Psoas muscle (tissue), 7 donors: ENCODE measurements at regions not wholly inside any gene's neighbourhood (a gene's known extent, or its start where the extent isn't known, plus 50 kb on each side); places are given as distances from the start of the nearest gene placed in this dataset.
A peak's percentile ranks its signal among the peaks of the same experiment; 100 is the strongest.
"Not testable (repeated sequence)": the region's sequence is repeated elsewhere in the genome, so short reads cannot be mapped to it uniquely, and the experiment has no call there.

Experiments used
- ATAC-seq, 4 donors: fragments of 200-7000 bp; cut with Tn5 transposase; one replicate each; pipeline ENCODE4 v1.9.1; 2020; ENCODE audit warnings: moderate library complexity in 3 of 4, mild to moderate bottlenecking in 2 of 4
- DNase-seq, 2 donors: peaks; one replicate each; pipeline ENCODE4 v3.0.0-alpha.2; 2020
- H3K27ac ChIP-seq: fragments of 200-600 bp; one replicate; pipeline ENCODE4 v1.8.0; 2022
- H3K27me3 ChIP-seq, 3 donors: fragments of 200-600 bp in 1 of 3; one replicate each; pipeline versions ENCODE4 v1.6.1 to v1.8.0; 2013 to 2022; ENCODE audit warnings: low read length in 2 of 3, mild to moderate bottlenecking in 2 of 3, moderate library complexity in 1 of 3; ENCODE audit not compliant: insufficient read depth in 3 of 3
- H3K36me3 ChIP-seq, 2 donors: fragments of 200-600 bp in 1 of 2; one replicate each; pipeline versions ENCODE4 v1.6.1 to v1.8.0; 2013 to 2022; ENCODE audit warnings: low read depth in 1 of 2, mild to moderate bottlenecking in 1 of 2, moderate library complexity in 1 of 2; ENCODE audit not compliant: insufficient read depth in 1 of 2
- H3K4me1 ChIP-seq: fragments of 200-600 bp; one replicate; pipeline ENCODE4 v1.8.0; 2022
- H3K4me3 ChIP-seq: fragments of 200-600 bp; one replicate; pipeline ENCODE4 v1.8.0; 2022; ENCODE audit warnings: mild to moderate bottlenecking
- H3K9me3 ChIP-seq: fragments of 200-600 bp; one replicate; pipeline ENCODE4 v1.8.0; 2022
- WGBS, 3 donors: extraction: QIAGEN DNeasy Blood & Tissue Kit; methylation state at CpG; one replicate each; pipeline versions ENCODE4 v1.1.6 to v1.1.7; 2013; 5-methylcytosine and 5-hydroxymethylcytosine counted together
- intact Hi-C, 2 donors: fragments of 100-400 bp; cut with DNase I; formaldehyde crosslinking; loops; one replicate each; pipeline versions ENCODE4 v1.11.0 to v1.14.2; 2022
- TF ChIP-seq, protein P1 (sequence below): fragments of 200-600 bp; IDR thresholded peaks from one replicate; pipeline ENCODE4 v1.8.0; 2022; ENCODE audit warnings: antibody characterized with exemption
- donor health status: healthy with polysubstance abuse.
- donor health status: DM: no; HTN: no; CAD: no; lungs with moderate emphysema.
- donor health status: Bipolar disorder and iron deficiency.
- donor health status: healthy.
- donor health status: DM: yes; HTN: yes; CAD: no.
- donor health status: DM: no; HTN: no; CAD: no.
- donor health status: DM: yes; HTN: yes; CAD: no.

DNA sequence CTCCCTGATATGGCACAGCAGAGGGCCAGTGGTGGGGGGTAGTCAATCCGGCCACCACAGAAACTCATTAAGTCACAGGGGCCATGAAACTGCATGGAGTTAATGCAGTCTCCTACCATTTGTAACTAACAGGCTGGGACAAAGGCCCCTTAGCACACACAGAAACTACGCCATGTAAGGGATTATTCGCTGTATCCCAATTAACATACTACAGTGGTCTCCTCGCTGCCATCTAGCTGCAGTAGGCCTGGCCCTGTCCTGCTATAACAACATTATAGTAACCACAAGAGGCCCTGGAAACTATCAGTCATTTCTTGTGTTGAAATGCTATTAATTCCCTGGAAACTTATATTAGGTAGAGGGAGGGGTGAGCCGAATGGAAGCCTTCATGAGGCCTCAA is 72.3 kb upstream of the CCN2 start:
- TF ChIP-seq, protein P1, sequence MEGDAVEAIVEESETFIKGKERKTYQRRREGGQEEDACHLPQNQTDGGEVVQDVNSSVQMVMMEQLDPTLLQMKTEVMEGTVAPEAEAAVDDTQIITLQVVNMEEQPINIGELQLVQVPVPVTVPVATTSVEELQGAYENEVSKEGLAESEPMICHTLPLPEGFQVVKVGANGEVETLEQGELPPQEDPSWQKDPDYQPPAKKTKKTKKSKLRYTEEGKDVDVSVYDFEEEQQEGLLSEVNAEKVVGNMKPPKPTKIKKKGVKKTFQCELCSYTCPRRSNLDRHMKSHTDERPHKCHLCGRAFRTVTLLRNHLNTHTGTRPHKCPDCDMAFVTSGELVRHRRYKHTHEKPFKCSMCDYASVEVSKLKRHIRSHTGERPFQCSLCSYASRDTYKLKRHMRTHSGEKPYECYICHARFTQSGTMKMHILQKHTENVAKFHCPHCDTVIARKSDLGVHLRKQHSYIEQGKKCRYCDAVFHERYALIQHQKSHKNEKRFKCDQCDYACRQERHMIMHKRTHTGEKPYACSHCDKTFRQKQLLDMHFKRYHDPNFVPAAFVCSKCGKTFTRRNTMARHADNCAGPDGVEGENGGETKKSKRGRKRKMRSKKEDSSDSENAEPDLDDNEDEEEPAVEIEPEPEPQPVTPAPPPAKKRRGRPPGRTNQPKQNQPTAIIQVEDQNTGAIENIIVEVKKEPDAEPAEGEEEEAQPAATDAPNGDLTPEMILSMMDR = no peak
- ATAC-seq (no peak), DNase-seq (no peak)
- Histone ChIP-seq H3K9me3 (no peaks in the 10 kb centered on the region), H3K27ac (no peak overlapping the region), H3K4me1 (no peaks in the 10 kb centered on the region), H3K27me3 (no peaks in the 10 kb centered on the region), H3K36me3 (no peaks in the 10 kb centered on the region), H3K4me3 (no peak overlapping the region)
- WGBS, 3 donors = 96 to 98% (median 97%) methylated on average over 5 of the region's 5 CpGs
- intact Hi-C loops = no loop called here

DNA sequence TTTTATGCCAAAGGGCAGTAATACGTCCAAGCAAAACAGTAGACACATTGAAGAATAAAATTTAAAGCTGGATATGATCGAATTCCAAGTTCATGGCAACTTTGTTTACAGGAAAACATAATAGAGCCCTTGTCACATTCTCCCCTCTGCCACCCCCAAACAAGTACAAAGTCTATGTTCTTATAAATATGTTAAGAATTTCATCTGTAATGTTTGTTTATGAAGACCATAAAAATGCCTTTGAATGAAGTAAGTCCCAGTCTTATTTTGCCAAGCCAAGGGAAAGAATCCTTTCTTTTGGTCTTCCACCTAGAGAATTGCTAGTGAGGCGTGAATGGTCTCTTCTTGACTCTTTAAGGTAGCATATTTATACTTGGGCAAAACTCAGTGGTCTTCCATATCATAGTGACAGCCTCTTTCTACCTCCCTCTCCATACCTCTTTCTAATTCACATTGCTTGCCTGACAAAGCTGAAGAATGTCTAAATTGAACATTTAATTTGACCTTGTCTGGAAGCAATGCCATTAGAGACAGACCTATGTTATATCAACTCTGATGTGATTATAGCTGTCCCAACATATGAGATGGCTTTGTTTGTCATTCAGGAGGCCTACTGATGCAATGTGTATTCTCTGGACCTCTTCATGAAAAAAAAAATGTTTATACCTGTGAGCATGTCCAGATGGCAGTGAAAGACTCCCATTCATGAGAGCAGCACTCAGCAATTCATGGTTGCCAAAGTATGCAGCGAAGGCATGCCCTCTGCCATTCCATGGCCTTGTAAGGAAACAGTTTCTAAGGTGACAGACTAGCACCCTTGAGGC is 70.6 kb upstream of the CCN2 start:
- TF ChIP-seq, protein P1 = no peak
- no peak for ATAC-seq
- intact Hi-C loops = no loop called here
- H3K27ac ChIP-seq = no peak overlapping the region
- H3K27me3 ChIP-seq = no peaks in the 10 kb centered on the region
- H3K9me3 ChIP-seq = no peaks in the 10 kb centered on the region
- DNase-seq = no peak
- H3K4me1 ChIP-seq = no peaks in the 10 kb centered on the region
- no peak overlapping the region for H3K4me3 ChIP-seq
- H3K36me3 ChIP-seq = no peaks in the 10 kb centered on the region
- WGBS, 3 donors = 86 to 88% (median 88%) methylated on average over 4 of the region's 4 CpGs

DNA sequence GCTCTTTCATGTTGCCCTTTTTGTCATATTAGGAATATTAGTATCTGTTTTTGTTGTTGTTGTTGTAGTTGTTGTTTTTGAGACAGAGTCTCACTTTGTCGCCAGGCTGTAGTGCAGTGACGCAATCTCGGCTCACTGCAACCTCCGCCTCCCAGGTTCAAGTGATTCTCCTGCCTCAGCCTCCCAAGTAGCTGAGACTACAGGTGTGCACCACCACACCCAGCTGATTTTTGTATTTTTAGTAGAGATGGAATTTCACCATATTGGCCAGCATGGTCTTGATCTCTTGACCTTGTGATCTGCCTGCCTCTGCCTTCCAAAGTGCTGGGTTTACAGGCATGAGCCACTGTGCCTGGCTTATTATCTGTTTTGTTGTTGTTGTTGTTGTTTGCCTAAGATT is 69.7 kb upstream of the CCN2 start:
- intact Hi-C loops, H3K27ac ChIP-seq: not testable (repeated sequence)

DNA sequence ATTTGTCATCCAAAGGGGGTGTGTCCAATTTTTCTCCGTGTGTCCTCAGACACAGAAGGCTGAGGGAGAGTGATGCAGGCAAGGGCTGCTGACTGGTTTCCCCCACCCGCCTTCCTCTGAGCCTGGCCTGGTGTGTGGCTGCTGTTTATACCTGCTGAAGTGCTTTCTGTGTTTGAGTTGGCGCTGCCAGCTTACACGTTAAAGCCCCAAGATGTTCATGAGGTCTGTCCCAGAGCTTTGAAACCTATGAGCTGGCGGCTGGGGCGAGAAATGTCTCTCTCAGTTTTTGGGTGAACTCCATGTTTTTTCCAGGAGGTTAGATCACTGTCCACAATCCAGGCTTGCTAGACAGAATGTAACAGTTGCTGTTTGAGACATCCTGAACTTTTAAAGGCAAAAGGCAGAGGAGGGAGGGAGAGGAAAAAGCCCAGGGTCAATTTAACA is 69.0 kb upstream of the CCN2 start:
- Histone ChIP-seq H3K27me3 (no peaks in the 10 kb centered on the region), H3K4me3 (no peak overlapping the region), H3K36me3 (no peaks in the 10 kb centered on the region), H3K27ac (no peak overlapping the region), H3K9me3 (no peaks in the 10 kb centered on the region), H3K4me1 (no peaks in the 10 kb centered on the region)
- WGBS, 3 donors = 33 to 53% (median 35%) methylated on average over 6 of the region's 6 CpGs
- ATAC-seq = peak in 2 of 4 donors; percentile 49 to 66
- TF ChIP-seq, protein P1 = no peak
- intact Hi-C loops = no loop called here
- DNase-seq = peak; percentile 36 to 60

More for the DNA sequence above, 69.7 kb upstream of the CCN2 start:
- not testable (repeated sequence) for DNase-seq, ATAC-seq, H3K4me3 ChIP-seq, H3K36me3 ChIP-seq, H3K4me1 ChIP-seq, H3K9me3 ChIP-seq, H3K27me3 ChIP-seq
- 96 to 98% (median 97%) methylated on average over 4 of the region's 4 CpGs for WGBS, 3 donors

- Histone ChIP-seq H3K4me1 (no peaks in the 10 kb centered on the region), H3K27ac (no peak overlapping the region), H3K36me3 (no peaks in the 10 kb centered on the region), H3K9me3 (no peaks in the 10 kb centered on the region), H3K4me3 (no peak overlapping the region), H3K27me3 (no peaks in the 10 kb centered on the region)
- intact Hi-C loops = no loop called here
- TF ChIP-seq, protein P1 = no peak
- 60 to 73% (median 63%) methylated on average over 1 of the region's 1 CpG for WGBS, 3 donors
- DNase-seq (no peak), ATAC-seq (no peak)
Measured at GRCh38 chr6:132019586-132019985, 68.4 kb upstream of the CCN2 start.
